ENCODE measurements at regions not wholly inside any gene's neighbourhood (a gene's known extent, or its start where the extent isn't known, plus 50 kb on each side); places are given as distances from the start of the nearest gene placed in this dataset.

DNA sequence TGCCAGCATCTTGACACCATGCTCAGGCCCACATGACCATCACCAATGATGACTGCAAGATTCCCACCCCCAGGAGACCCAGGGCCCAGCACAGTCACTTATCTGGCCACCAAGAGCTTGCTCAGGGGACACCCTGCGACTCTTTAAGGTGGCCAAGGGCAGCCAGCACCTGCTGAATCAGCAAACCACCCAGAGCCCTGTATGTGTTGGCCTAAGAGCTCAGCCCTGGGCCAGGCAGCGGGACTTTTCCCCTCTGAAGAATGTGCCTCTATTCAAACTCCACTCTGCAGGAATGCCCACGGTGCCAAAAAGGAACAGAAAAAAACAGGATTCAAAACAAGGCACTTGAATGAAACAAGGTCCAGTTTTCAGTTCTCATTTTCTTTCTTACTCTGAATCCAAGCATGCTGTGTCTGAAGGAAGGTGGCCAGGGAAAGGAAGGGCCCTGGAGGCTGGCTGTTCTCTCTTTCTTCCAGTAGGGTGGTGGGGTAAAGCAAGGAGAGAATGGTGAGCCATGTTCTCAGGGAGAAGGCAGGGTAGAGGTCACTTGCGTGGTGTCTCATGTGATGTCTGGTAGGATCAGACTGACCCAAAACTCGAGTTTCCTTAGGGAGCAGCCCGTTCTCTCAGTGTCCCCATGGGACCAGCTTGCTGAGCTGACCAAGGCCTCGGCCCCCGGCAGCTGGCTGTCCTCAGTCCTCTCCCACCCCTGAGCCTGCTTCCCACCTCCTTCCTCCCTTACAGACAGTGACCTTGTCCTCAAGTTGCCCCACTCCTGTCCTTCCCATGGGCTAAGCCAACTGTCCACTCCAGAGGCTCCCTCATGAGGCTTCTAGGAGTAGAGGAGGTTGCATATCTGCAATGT is 150.0 kb downstream of the RNF152 start:
- no peak for TF ChIP-seq TAF1 (conservative IDR thresholded peaks at IDR 0.05)
- TF ChIP-seq, protein P1, sequence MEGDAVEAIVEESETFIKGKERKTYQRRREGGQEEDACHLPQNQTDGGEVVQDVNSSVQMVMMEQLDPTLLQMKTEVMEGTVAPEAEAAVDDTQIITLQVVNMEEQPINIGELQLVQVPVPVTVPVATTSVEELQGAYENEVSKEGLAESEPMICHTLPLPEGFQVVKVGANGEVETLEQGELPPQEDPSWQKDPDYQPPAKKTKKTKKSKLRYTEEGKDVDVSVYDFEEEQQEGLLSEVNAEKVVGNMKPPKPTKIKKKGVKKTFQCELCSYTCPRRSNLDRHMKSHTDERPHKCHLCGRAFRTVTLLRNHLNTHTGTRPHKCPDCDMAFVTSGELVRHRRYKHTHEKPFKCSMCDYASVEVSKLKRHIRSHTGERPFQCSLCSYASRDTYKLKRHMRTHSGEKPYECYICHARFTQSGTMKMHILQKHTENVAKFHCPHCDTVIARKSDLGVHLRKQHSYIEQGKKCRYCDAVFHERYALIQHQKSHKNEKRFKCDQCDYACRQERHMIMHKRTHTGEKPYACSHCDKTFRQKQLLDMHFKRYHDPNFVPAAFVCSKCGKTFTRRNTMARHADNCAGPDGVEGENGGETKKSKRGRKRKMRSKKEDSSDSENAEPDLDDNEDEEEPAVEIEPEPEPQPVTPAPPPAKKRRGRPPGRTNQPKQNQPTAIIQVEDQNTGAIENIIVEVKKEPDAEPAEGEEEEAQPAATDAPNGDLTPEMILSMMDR (IDR thresholded peaks at IDR 0.05; ENCODE audit: low read depth, low read length, missing input control), result no peak
- TF ChIP-seq, protein P2, sequence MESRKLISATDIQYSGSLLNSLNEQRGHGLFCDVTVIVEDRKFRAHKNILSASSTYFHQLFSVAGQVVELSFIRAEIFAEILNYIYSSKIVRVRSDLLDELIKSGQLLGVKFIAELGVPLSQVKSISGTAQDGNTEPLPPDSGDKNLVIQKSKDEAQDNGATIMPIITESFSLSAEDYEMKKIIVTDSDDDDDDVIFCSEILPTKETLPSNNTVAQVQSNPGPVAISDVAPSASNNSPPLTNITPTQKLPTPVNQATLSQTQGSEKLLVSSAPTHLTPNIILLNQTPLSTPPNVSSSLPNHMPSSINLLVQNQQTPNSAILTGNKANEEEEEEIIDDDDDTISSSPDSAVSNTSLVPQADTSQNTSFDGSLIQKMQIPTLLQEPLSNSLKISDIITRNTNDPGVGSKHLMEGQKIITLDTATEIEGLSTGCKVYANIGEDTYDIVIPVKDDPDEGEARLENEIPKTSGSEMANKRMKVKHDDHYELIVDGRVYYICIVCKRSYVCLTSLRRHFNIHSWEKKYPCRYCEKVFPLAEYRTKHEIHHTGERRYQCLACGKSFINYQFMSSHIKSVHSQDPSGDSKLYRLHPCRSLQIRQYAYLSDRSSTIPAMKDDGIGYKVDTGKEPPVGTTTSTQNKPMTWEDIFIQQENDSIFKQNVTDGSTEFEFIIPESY (IDR thresholded peaks at IDR 0.05), result no peak
- TF ChIP-seq HNF4A (conservative IDR thresholded peaks at IDR 0.05), result no peak
- TF ChIP-seq EGR1 (IDR thresholded peaks at IDR 0.05; ENCODE audit: low read depth in 2 of 2), result no peak
- TF ChIP-seq RAD21 (IDR thresholded peaks at IDR 0.05), result peak in 1 of 2 donors; percentile 7
- TF ChIP-seq RXRA (IDR thresholded peaks at IDR 0.05), result peak in 1 of 2 donors; percentile 8
- no peak for TF ChIP-seq REST (IDR thresholded peaks at IDR 0.05)
- no peak for TF ChIP-seq JUND (IDR thresholded peaks at IDR 0.05)
- peak; percentile 13 for TF ChIP-seq SP1 (IDR thresholded peaks at IDR 0.05)
- TF ChIP-seq MAX (IDR thresholded peaks at IDR 0.05), result no peak
- peak; percentile 40 for TF ChIP-seq NR2F2 (IDR thresholded peaks at IDR 0.05)
- WGBS, result 89% methylated on average over 8 of the region's 8 CpGs
- H3K27ac ChIP-seq (ENCODE audit: low read depth in 1 of 2, low read length in 2 of 2), result no peak overlapping the region
- no peaks in the 10 kb centered on the region for H3K36me3 ChIP-seq (ENCODE audit: control insufficient read depth in 4 of 4, insufficient read depth in 3 of 4, low read depth in 1 of 4, low read length in 3 of 4)
- H3K9me3 ChIP-seq (ENCODE audit: control insufficient read depth in 4 of 4, low read length in 3 of 4), result no peaks in the 10 kb centered on the region
- peaks cover 3 to 13% (median 9%) of the 10 kb centered on the region in 4 donors for H3K4me1 ChIP-seq (ENCODE audit: control insufficient read depth in 4 of 4, insufficient read depth in 4 of 4, low read length in 3 of 4)
- H3K27me3 ChIP-seq (ENCODE audit: control insufficient read depth in 4 of 4, insufficient read depth in 4 of 4, low read length in 3 of 4), result no peaks in the 10 kb centered on the region
- no peak for DNase-seq (ENCODE audit: low spot score)
- no peak overlapping the region for H3K9ac ChIP-seq (ENCODE audit: low read depth in 1 of 2, low read length in 2 of 2)
- no peak overlapping the region for H3K4me3 ChIP-seq (ENCODE audit: low read depth in 1 of 3, low read length in 3 of 3)

DNA sequence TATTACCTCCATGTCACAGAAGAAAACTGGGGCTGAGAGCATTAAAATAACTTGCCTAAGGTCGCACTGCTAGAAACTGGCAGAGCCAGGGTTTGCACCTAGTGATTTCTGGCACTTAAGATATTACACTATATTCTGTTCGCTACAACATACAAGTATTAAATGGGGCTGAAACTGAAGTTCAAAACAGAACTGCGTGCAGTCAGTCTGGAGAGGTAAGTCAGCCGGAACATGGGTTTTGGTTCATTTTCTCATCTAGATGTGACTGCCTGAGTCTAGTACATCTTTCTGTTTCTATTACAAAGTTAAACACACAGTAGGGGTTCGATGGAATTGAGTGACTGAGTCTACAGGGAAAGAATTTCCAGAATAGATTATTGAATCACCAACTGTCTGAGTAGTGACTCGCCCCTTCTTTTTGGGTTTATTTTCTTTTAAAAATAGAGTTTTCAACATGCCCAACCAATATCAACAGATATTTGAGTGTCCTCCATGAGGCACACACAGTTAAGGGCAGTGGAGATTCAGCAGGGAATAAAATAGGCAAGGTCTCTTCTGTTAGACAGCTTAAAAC is 150.8 kb downstream of the RNF152 start:
- Histone ChIP-seq H3K36me3 (ENCODE audit: control insufficient read depth in 4 of 4, insufficient read depth in 3 of 4, low read depth in 1 of 4, low read length in 3 of 4) (no peaks in the 10 kb centered on the region), H3K9me3 (ENCODE audit: control insufficient read depth in 4 of 4, low read length in 3 of 4) (no peaks in the 10 kb centered on the region), H3K4me1 (ENCODE audit: control insufficient read depth in 4 of 4, insufficient read depth in 4 of 4, low read length in 3 of 4) (peaks cover 3 to 20% (median 13%) of the 10 kb centered on the region in 4 donors), H3K4me3 (ENCODE audit: low read depth in 1 of 3, low read length in 3 of 3) (no peak overlapping the region), H3K9ac (ENCODE audit: low read depth in 1 of 2, low read length in 2 of 2) (no peak overlapping the region), H3K27ac (ENCODE audit: low read depth in 1 of 2, low read length in 2 of 2) (no peak overlapping the region), H3K27me3 (ENCODE audit: control insufficient read depth in 4 of 4, insufficient read depth in 4 of 4, low read length in 3 of 4) (no peaks in the 10 kb centered on the region)
- TF ChIP-seq FOXA2 (IDR thresholded peaks at IDR 0.05) (no peak), FOXA1 (IDR thresholded peaks at IDR 0.05) (no peak), YY1 (IDR thresholded peaks at IDR 0.05) (no peak), EGR1 (IDR thresholded peaks at IDR 0.05; ENCODE audit: low read depth in 2 of 2) (no peak), HNF4G (IDR thresholded peaks at IDR 0.05) (no peak), SP1 (IDR thresholded peaks at IDR 0.05) (no peak), REST (IDR thresholded peaks at IDR 0.05) (no peak), RXRA (IDR thresholded peaks at IDR 0.05) (no peak), JUND (IDR thresholded peaks at IDR 0.05) (no peak)
- 60% methylated on average over 6 of the region's 6 CpGs for WGBS
- DNase-seq (ENCODE audit: low spot score), result no peak

Data from liver (tissue), 8 donors.